Caki2 (cell line): ENCODE measurements at regions not wholly inside any gene's neighbourhood (a gene's known extent, or its start where the extent isn't known, plus 50 kb on each side); places are given as distances from the start of the nearest gene placed in this dataset.
"Not testable (repeated sequence)": the region's sequence is repeated elsewhere in the genome, so short reads cannot be mapped to it uniquely, and the experiment has no call there.

ENCODE experiments used
- DNase-seq: peaks from one replicate; pipeline ENCODE4 v3.0.0-alpha.2; 2015; ENCODE audit warnings: low read depth
- in situ Hi-C: cut with HindIII; loops from 2 replicates; pipeline ENCODE4 v1.10.0; 2016; ENCODE audit warnings: low sequenced_read_pairs, low pct_unique_long_range_greater_than_20kb, mixed read lengths

GRCh38 chr1:96208428-96208827, 513.2 kb upstream of the PTBP2 start:
- in situ Hi-C loops, result no loop called here

GRCh38 chr1:96210054-96210453, 511.5 kb upstream of the PTBP2 start:
- in situ Hi-C loops, result no loop called here
- DNase-seq, result no peak

More at GRCh38 chr1:96208428-96208827, 513.2 kb upstream of the PTBP2 start:
- DNase-seq, result no peak

GRCh38 chr1:96211202-96211601, 510.4 kb upstream of the PTBP2 start:
- no peak for DNase-seq
- in situ Hi-C loops, result no loop called here

- in situ Hi-C loops, result no loop called here
- no peak for DNase-seq
These were observed 506.6 kb upstream of the PTBP2 start for GRCh38 chr1:96214982-96215381.

GRCh38 chr1:96220651-96221050, 500.9 kb upstream of the PTBP2 start:
- in situ Hi-C loops, result no loop called here
- DNase-seq, result no peak

GRCh38 chr1:96222701-96223100, 498.9 kb upstream of the PTBP2 start:
- no peak for DNase-seq
- in situ Hi-C loops, result no loop called here

GRCh38 chr1:96224229-96224628, 497.4 kb upstream of the PTBP2 start:
- in situ Hi-C loops, result not testable (repeated sequence)

GRCh38 chr1:96233422-96233821, 488.2 kb upstream of the PTBP2 start:
- in situ Hi-C loops, result loop anchor here (10.0 kb wide), 1 partner anchor 481 kb away; no protein-coding TSS in a partner anchor
- no peak for DNase-seq

More at GRCh38 chr1:96224229-96224628, 497.4 kb upstream of the PTBP2 start:
- not testable (repeated sequence) for DNase-seq

GRCh38 chr1:96234299-96234698, 487.3 kb upstream of the PTBP2 start:
- no peak for DNase-seq
- in situ Hi-C loops, result loop anchor here (10.0 kb wide), 1 partner anchor 481 kb away; no protein-coding TSS in a partner anchor

GRCh38 chr1:96236156-96236739, 485.3 kb upstream of the PTBP2 start:
- DNase-seq, result peak; percentile 46
- in situ Hi-C loops, result loop anchor here (10.0 kb wide), 1 partner anchor 479 kb away; no protein-coding TSS in a partner anchor

- no peak for DNase-seq
- in situ Hi-C loops, result loop anchor here (10.0 kb wide), 1 partner anchor 476 kb away; no protein-coding TSS in a partner anchor
These were observed 483.2 kb upstream of the PTBP2 start for GRCh38 chr1:96238426-96238825.

GRCh38 chr1:96240438-96240837, 481.1 kb upstream of the PTBP2 start:
- DNase-seq, result no peak
- in situ Hi-C loops, result no loop called here

GRCh38 chr1:96253246-96254035, 468.1 kb upstream of the PTBP2 start:
- DNase-seq, result no peak
- in situ Hi-C loops, result no loop called here

GRCh38 chr1:96256130-96256790, 465.3 kb upstream of the PTBP2 start:
- in situ Hi-C loops, result no loop called here
- no peak for DNase-seq

- in situ Hi-C loops, result no loop called here
- DNase-seq, result no peak
These were observed 462.2 kb upstream of the PTBP2 start for GRCh38 chr1:96259399-96259798.

- DNase-seq, result no peak
- in situ Hi-C loops, result no loop called here
These were observed 440.1 kb upstream of the PTBP2 start for GRCh38 chr1:96281491-96281890.

GRCh38 chr1:96290033-96290432, 431.6 kb upstream of the PTBP2 start:
- no peak for DNase-seq
- in situ Hi-C loops, result no loop called here

GRCh38 chr1:96290801-96291200, 430.8 kb upstream of the PTBP2 start:
- in situ Hi-C loops, result no loop called here
- no peak for DNase-seq

- DNase-seq, result no peak
- in situ Hi-C loops, result no loop called here
These were observed 430.1 kb upstream of the PTBP2 start for GRCh38 chr1:96291468-96291867.
